H1 (cell line): ENCODE measurements at regions not wholly inside any gene's neighbourhood (a gene's known extent, or its start where the extent isn't known, plus 50 kb on each side); places are given as distances from the start of the nearest gene placed in this dataset.

Experiments
- CTCF ChIA-PET: fragments of 300-600 bp; sonication (Branson Sonifier 250); formaldehyde crosslinking; loops from one replicate; lab custom pipeline; 2021; ENCODE audit not compliant: partially characterized antibody; lab: Charles Lee
- POLR2A ChIA-PET: fragments of 300-600 bp; sonication (Branson Sonifier 250); formaldehyde crosslinking; loops from one replicate; lab custom pipeline; 2021; ENCODE audit warnings: inconsistent platforms; ENCODE audit not compliant: partially characterized antibody; lab: Charles Lee
- DNase-seq, 2 experiments: peaks; one replicate each; pipeline versions ENCODE4 v3.0.0 to v3.0.0-alpha.2; 2010 to 2022; ENCODE audit warnings: low spot score in 2 of 2, low read depth in 1 of 2, mixed read lengths in 1 of 2
- FAIRE-seq: peaks from 2 replicates; lab custom pipeline; 2011; peaks lifted over from hg19 to GRCh38; lab: Jason Lieb, UNC
- H2AFZ ChIP-seq: 2 replicates; pipeline ENCODE4 v1.8.1; 2012; ENCODE audit warnings: low read length, inconsistent platforms
- H2AK5ac ChIP-seq: 2 replicates; pipeline ENCODE4 v1.6.1; 2013; ENCODE audit warnings: low read depth, low read length
- H2BK120ac ChIP-seq: replicated peaks from 2 replicates; pipeline ENCODE3; 2013; ENCODE audit warnings: low read depth, low read length, inconsistent platforms
- H2BK12ac ChIP-seq: 2 replicates; pipeline ENCODE4 v1.6.1; 2013; ENCODE audit warnings: low read depth, low read length
- H2BK15ac ChIP-seq: 2 replicates; pipeline ENCODE4 v1.6.1; 2013; ENCODE audit warnings: low read length
- H2BK20ac ChIP-seq: 2 replicates; pipeline ENCODE4 v1.6.1; 2013; ENCODE audit warnings: low read length
- H2BK5ac ChIP-seq: 2 replicates; pipeline ENCODE4 v1.6.1; 2013; ENCODE audit warnings: low read depth, low read length
- H3K14ac ChIP-seq: 2 replicates; pipeline ENCODE4 v1.6.1; 2013; ENCODE audit warnings: inconsistent platforms; ENCODE audit not compliant: insufficient read length
- H3K18ac ChIP-seq: 2 replicates; pipeline ENCODE4 v1.6.1; 2013; ENCODE audit warnings: low read length; ENCODE audit errors: extremely low read depth
- H3K23ac ChIP-seq: 2 replicates; pipeline ENCODE4 v1.6.1; 2013; ENCODE audit warnings: inconsistent platforms; ENCODE audit not compliant: insufficient read length
- H3K23me2 ChIP-seq: 2 replicates; pipeline ENCODE4 v1.6.1; 2013; ENCODE audit warnings: low read depth, low read length
- H3K27ac ChIP-seq: 2 replicates; pipeline ENCODE4 v1.6.1; 2011; ENCODE audit warnings: low read depth, low read length, inconsistent platforms
- H3K27me3 ChIP-seq, 4 experiments: replicated peaks in 1 of 4; 1 replicate in 1 of 4; 2 replicates in 3 of 4; pipeline versions ENCODE4 v1.6.1 to v1.8.1; 2011 to 2013; ENCODE audit warnings: low read length in 3 of 4, mild to moderate bottlenecking in 3 of 4, inconsistent platforms in 2 of 4, mixed read lengths in 2 of 4, moderate library complexity in 1 of 4; ENCODE audit not compliant: control insufficient read depth in 3 of 4, insufficient read depth in 3 of 4; ENCODE audit errors: extremely low read depth in 1 of 4
- H3K36me3 ChIP-seq, 4 experiments: 2 replicates each; pipeline versions ENCODE4 v1.6.1 to v1.8.1; 2011 to 2013; ENCODE audit warnings: mild to moderate bottlenecking in 4 of 4, low read length in 3 of 4, moderate library complexity in 2 of 4, control low read depth in 1 of 4, inconsistent platforms in 1 of 4; ENCODE audit not compliant: insufficient read depth in 4 of 4, control insufficient read depth in 2 of 4
- H3K4ac ChIP-seq: replicated peaks from 2 replicates; pipeline ENCODE3; 2013; ENCODE audit warnings: low read length, low read depth, mixed read lengths, inconsistent platforms; ENCODE audit not compliant: insufficient read length
- H3K4me1 ChIP-seq, 4 experiments: replicated peaks in 1 of 4; 1 replicate in 1 of 4; 2 replicates in 3 of 4; pipeline versions ENCODE4 v1.6.1 to v1.8.1; 2011 to 2013; ENCODE audit warnings: low read length in 3 of 4, inconsistent platforms in 2 of 4, mixed read lengths in 1 of 4; ENCODE audit not compliant: insufficient read depth in 4 of 4, control insufficient read depth in 3 of 4
- H3K4me2 ChIP-seq, 2 experiments: 2 replicates each; pipeline versions ENCODE4 v1.6.1 to v1.8.1; 2011 to 2013; ENCODE audit warnings: low read depth in 2 of 2, low read length in 2 of 2, control low read depth in 1 of 2, inconsistent platforms in 1 of 2, mild to moderate bottlenecking in 1 of 2; ENCODE audit not compliant: insufficient read depth in 1 of 2
- H3K4me3 ChIP-seq, 4 experiments: fragments of 200-600, 300-600 bp in 1 of 4; sonication (generic), shearing (Covaris generic), sonication (Bioruptor Twin) in 1 of 4; 2 replicates each; pipeline versions ENCODE4 v1.5.1 to v1.8.1; 2011 to 2016; ENCODE audit warnings: low read length in 4 of 4, low read depth in 3 of 4, control low read depth in 2 of 4, inconsistent platforms in 2 of 4, mild to moderate bottlenecking in 2 of 4, mixed read lengths in 1 of 4, moderate library complexity in 1 of 4; ENCODE audit not compliant: insufficient read depth in 2 of 4; ENCODE audit errors: extremely low read depth in 1 of 4
- H3K56ac ChIP-seq: replicated peaks from 2 replicates; pipeline ENCODE3; 2013; ENCODE audit warnings: low read depth, mild to moderate bottlenecking, mixed read lengths, low read length, inconsistent platforms; ENCODE audit not compliant: insufficient read length
- H3K79me1 ChIP-seq: 2 replicates; pipeline ENCODE4 v1.6.1; 2013; ENCODE audit warnings: low read depth, low read length, control low read depth
- H3K79me2 ChIP-seq, 2 experiments: 2 replicates each; pipeline versions ENCODE4 v1.6.1 to v1.8.1; 2012 to 2013; ENCODE audit warnings: low read length in 2 of 2, mild to moderate bottlenecking in 2 of 2, inconsistent platforms in 1 of 2; ENCODE audit not compliant: insufficient read depth in 2 of 2, control insufficient read depth in 1 of 2
- H3K9ac ChIP-seq, 4 experiments: replicated peaks in 1 of 4; 1 replicate in 1 of 4; 2 replicates in 3 of 4; pipeline versions ENCODE4 v1.6.1 to v1.8.1; 2011 to 2013; ENCODE audit warnings: low read depth in 3 of 4, low read length in 3 of 4, control low read depth in 2 of 4, mild to moderate bottlenecking in 2 of 4, moderate library complexity in 2 of 4, inconsistent platforms in 1 of 4; ENCODE audit errors: extremely low read depth in 1 of 4
- H3K9me3 ChIP-seq, 2 experiments: 2 replicates each; pipeline versions ENCODE4 v1.6.1 to v1.8.1; 2012 to 2013; ENCODE audit warnings: mild to moderate bottlenecking in 2 of 2, moderate library complexity in 2 of 2, control low read depth in 1 of 2, inconsistent platforms in 1 of 2, low read depth in 1 of 2, low read length in 1 of 2, mixed read lengths in 1 of 2; ENCODE audit not compliant: insufficient read depth in 2 of 2
- H4K20me1 ChIP-seq, 2 experiments: replicated peaks in 1 of 2; 2 replicates each; pipeline versions ENCODE3 to v1.8.1; 2011 to 2013; ENCODE audit warnings: inconsistent platforms in 2 of 2, low read length in 2 of 2, mild to moderate bottlenecking in 1 of 2; ENCODE audit not compliant: insufficient read depth in 2 of 2, control insufficient read depth in 1 of 2
- H4K5ac ChIP-seq: 2 replicates; pipeline ENCODE4 v1.6.1; 2013; ENCODE audit warnings: low read length, low read depth, mixed read lengths, inconsistent platforms; ENCODE audit not compliant: insufficient read length
- H4K8ac ChIP-seq: 2 replicates; pipeline ENCODE4 v1.8.0; 2013; ENCODE audit warnings: mild to moderate bottlenecking, moderate library complexity, low read length, inconsistent platforms; ENCODE audit not compliant: insufficient read depth; ENCODE audit errors: extremely low read depth
- H4K91ac ChIP-seq: replicated peaks from 2 replicates; pipeline ENCODE3; 2013; ENCODE audit warnings: low read length, mixed read lengths, inconsistent platforms; ENCODE audit not compliant: insufficient read length
- HDAC2 ChIP-seq, 2 experiments: fragments of 300-600 bp in 1 of 2; sonication (generic) in 1 of 2; IDR thresholded peaks; 2 replicates each; pipeline ENCODE4 v1.6.1; 2011 to 2012; ENCODE audit warnings: low read depth in 2 of 2, low read length in 2 of 2, mild to moderate bottlenecking in 2 of 2, moderate library complexity in 2 of 2, borderline replicate concordance in 1 of 2, inconsistent platforms in 1 of 2
- MAFK ChIP-seq: IDR thresholded peaks from 2 replicates; pipeline ENCODE4 v1.6.1; 2012; ENCODE audit warnings: low read depth, mild to moderate bottlenecking, improper control_type of control experiment, low read length
- WGBS, 2 experiments: shearing (Covaris generic) in 1 of 2; methylation state at CpG; one replicate each; pipeline versions ENCODE4 v1.1.6 to v1.1.7; 2013 to 2015; ENCODE audit warnings: low lambda C conversion rate in 2 of 2, mixed read lengths in 2 of 2, inconsistent platforms in 1 of 2, low coverage in 1 of 2, missing lambda C conversion rate in 1 of 2; ENCODE audit not compliant: insufficient replicate concordance in 2 of 2, insufficient coverage in 1 of 2, insufficient read length in 1 of 2; ENCODE audit errors: extremely low coverage in 1 of 2, missing lambda C conversion rate in 1 of 2; 5-methylcytosine and 5-hydroxymethylcytosine counted together

- Histone ChIP-seq H3K27me3 (no peaks in the 10 kb centered on the region), H3K4me1 (no peaks in the 10 kb centered on the region), H3K27ac (no peak overlapping the region), H2AFZ (no peak overlapping the region), H3K56ac (no peak overlapping the region), H3K4me3 (no peak overlapping the region), H2BK12ac (no peak overlapping the region), H3K9ac (no peak overlapping the region), H3K79me2 (no peaks in the 10 kb centered on the region), H4K8ac (no peak overlapping the region), H3K18ac (no peak overlapping the region), H3K23me2 (peaks cover 2% of the 10 kb centered on the region; the same call in 1 of the 2 replicates), H3K14ac (no peak overlapping the region), H2AK5ac (no peak overlapping the region), H2BK20ac (no peak overlapping the region), H3K4me2 (no peak overlapping the region), H3K9me3 (peaks cover 0 to 2% of the 10 kb centered on the region in 2 experiments; a peak in 1 of 4 replicates), H3K79me1 (no peaks in the 10 kb centered on the region), H2BK15ac (no peak overlapping the region), H3K23ac (no peak overlapping the region), H3K36me3 (no peaks in the 10 kb centered on the region), H4K91ac (no peak overlapping the region), H2BK120ac (no peak overlapping the region), H4K5ac (no peak overlapping the region), H4K20me1 (no peaks in the 10 kb centered on the region), H3K4ac (no peak overlapping the region), H2BK5ac (no peak overlapping the region)
- ChIA-PET CTCF (no interaction called here), POLR2A (no interaction called here)
- DNase-seq (no peak), FAIRE-seq (no peak)
- WGBS, 2 experiments, result 88% methylated on average over 1 of the region's 1 CpG; no CpG with 5 or more reads in 1 of the 2 experiments
- TF ChIP-seq HDAC2 (IDR thresholded peaks at IDR 0.05; ENCODE audit: borderline replicate concordance in 1 of 2, low read depth in 2 of 2, low read length in 2 of 2) (no peak), MAFK (0 out of 2 replicates have a peak, but pooled peaks have one; percentile 6)
These were observed 642.4 kb upstream of the STEAP1 start for GRCh38 chr7:89511900-89512299.
